Activated naive CD4-positive, alpha-beta T cell treated with anti-CD3 and anti-CD28 coated beads, Interleukin-2, amount 50 U/mL, for 72 hours (primary cell): ENCODE measurements at regions not wholly inside any gene's neighbourhood (a gene's known extent, or its start where the extent isn't known, plus 50 kb on each side); places are given as distances from the start of the nearest gene placed in this dataset.

Experiments
- ATAC-seq, 2 donors: fragments of 150-1000 bp; cut with Tn5 transposase; 2 replicates each; pipeline ENCODE4 v1.10.0; 2021; ENCODE audit warnings: mild to moderate bottlenecking in 2 of 2, moderate library complexity in 2 of 2
- DNase-seq, 2 donors: peaks; one replicate each; pipeline ENCODE4 v3.0.0; 2021 to 2022; ENCODE audit warnings: low spot score in 2 of 2
- H3K27ac Mint-ChIP-seq, 2 donors: one replicate each; pipeline ENCODE4 v1.8.0; 2022; ENCODE audit warnings: mild to moderate bottlenecking in 2 of 2, mixed read lengths in 2 of 2
- H3K36me3 Mint-ChIP-seq, 2 donors: one replicate each; pipeline ENCODE4 v1.8.0; 2022; ENCODE audit warnings: mixed read lengths in 2 of 2
- H3K9me3 Mint-ChIP-seq, 2 donors: one replicate each; pipeline ENCODE4 v1.8.0; 2022; ENCODE audit warnings: mixed read lengths in 2 of 2

DNA sequence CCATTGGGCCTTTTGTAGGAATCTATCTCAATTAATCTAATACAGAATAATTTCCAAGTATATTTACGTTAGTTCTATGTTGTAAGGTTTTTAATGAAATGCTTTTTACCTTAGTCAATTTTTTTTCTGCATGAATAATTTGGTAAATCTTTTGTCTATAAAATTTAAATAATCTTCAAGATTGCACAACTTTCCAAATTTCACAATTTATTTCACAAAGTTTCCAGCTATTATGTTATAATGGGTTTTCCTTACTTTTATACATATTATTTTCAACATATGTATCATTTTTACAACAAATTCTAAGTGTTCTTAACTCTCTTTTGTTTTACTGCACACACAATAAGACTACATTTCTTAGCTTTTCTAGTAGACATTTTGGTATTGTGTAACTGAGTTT is 470.7 kb downstream of the ETV1 start:
- DNase-seq (no peak), ATAC-seq (no peak)
- no peak overlapping the region for H3K27ac Mint-ChIP-seq
- no peaks in the 10 kb centered on the region for H3K9me3 Mint-ChIP-seq
- no peaks in the 10 kb centered on the region for H3K36me3 Mint-ChIP-seq

DNA sequence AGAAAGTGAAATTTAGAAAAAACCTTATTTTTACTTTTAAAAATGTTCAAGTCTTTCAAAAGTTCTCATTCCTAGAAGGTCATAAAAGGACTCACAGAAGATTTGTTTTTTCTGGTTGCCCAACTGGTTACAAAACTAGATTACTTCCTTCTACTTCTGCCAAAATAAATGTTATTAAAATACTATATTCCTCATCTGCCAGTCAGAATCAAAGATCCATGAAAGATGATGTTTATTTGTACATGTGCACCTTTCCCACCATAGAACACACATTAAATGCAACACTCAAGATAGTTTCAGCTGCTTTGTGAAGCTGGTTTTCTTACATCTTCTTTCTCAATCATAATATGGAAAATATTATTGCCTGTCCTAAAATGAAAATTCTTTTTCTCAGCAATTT is 465.4 kb downstream of the ETV1 start:
- H3K27ac Mint-ChIP-seq = no peak overlapping the region
- DNase-seq (no peak), ATAC-seq (no peak)
- H3K36me3 Mint-ChIP-seq = no peaks in the 10 kb centered on the region
- H3K9me3 Mint-ChIP-seq = no peaks in the 10 kb centered on the region

DNA sequence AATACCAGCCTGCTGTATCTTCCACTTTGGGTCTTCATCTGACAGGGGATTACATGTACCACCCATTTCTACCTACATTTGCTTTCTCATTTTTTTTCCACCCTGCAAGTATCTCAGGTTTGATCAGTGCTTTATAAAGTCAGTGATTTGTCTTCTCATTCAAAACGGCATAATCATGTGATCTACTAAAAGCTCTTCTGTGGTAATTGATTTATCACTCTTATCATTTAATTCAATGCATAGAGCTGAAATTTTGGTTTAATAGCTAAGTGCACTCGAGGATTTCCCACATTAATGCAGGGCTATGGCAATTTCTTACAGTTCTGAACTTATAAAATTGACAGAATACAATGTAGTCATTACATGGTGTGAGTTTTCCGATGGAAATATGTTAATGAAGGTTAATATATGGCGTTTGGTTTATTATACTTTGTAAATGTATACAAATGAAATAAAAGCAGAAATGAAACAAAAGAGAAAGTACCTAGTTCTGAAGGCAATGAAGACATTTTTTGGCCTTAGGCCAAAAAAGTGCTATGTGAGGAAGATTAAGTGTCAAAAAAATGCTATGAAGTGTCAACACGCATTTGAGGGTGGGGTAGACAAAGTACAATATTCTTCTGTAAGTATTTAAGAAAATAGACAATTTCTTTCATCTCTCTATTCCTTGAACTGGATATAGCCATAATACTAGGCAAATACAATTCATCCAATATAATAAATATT is 457.3 kb downstream of the ETV1 start:
- no peak overlapping the region for H3K27ac Mint-ChIP-seq
- H3K9me3 Mint-ChIP-seq = no peaks in the 10 kb centered on the region
- no peaks in the 10 kb centered on the region for H3K36me3 Mint-ChIP-seq
- DNase-seq = no peak
- no peak for ATAC-seq

DNA sequence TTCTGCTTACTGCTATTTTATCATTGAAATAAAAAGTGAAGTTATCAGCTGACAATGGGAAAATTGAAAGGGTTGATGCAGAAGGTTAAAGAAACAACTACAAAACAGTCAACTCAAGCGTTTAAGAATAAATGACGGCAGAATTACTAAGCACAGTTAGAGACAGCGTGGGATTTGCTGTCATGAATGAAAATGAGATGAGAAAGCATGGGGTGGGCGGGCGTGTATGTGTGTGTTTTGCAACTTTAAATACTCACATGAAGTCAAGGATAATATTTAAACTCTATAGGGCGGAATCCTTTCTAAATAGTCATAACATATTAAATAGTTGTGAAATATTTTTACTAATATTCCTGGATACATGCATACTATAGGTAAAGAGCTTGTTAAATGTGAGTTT is 450.8 kb downstream of the ETV1 start:
- ATAC-seq (no peak), DNase-seq (no peak)
- Mint-ChIP-seq H3K9me3 (peaks cover 0 to 8% of the 10 kb centered on the region in 2 donors), H3K27ac (no peak overlapping the region), H3K36me3 (no peaks in the 10 kb centered on the region)

DNA sequence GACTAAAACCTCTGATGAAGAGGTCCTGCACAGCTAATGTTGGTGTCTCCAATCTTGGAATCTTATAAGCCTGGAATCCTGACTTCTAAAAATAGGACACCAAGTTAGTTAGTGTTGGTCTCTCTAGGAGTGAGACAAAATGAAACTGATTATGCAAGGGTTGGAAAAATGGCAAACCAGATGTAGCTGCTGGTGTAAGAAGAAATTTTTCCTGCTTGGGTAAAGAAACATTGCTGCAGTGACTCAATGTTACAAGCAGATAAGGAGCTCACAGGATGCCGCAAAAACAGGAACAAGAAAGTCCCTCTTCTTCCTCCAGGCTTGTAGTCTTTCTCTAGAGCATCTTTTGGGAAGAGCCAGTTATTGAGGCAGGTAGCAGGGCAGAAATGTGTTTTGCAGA is 449.0 kb downstream of the ETV1 start:
- DNase-seq (no peak), ATAC-seq (no peak)
- no peaks in the 10 kb centered on the region for H3K36me3 Mint-ChIP-seq
- H3K9me3 Mint-ChIP-seq = peaks cover 0 to 8% of the 10 kb centered on the region in 2 donors
- H3K27ac Mint-ChIP-seq = no peak overlapping the region

DNA sequence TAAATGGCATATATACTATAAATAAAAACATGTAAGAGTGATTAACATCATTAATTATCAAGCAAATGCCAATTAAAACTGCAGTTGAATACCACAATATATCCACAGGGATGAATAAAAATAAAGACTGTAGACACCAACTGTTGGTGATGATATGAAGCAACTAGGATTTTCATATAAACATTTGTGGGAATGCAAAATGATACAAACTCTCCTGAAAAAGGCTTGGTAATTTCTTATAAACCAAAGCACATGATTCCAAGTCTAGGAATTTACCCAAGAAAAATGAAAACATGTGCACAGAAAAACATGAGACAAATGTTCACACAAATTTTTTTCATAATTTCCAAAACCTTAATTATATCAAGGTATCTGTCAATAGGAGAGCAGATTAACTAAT is 448.1 kb downstream of the ETV1 start:
- Mint-ChIP-seq H3K27ac (no peak overlapping the region), H3K36me3 (no peaks in the 10 kb centered on the region), H3K9me3 (peaks cover 0 to 8% of the 10 kb centered on the region in 2 donors)
- ATAC-seq = no peak
- no peak for DNase-seq

DNA sequence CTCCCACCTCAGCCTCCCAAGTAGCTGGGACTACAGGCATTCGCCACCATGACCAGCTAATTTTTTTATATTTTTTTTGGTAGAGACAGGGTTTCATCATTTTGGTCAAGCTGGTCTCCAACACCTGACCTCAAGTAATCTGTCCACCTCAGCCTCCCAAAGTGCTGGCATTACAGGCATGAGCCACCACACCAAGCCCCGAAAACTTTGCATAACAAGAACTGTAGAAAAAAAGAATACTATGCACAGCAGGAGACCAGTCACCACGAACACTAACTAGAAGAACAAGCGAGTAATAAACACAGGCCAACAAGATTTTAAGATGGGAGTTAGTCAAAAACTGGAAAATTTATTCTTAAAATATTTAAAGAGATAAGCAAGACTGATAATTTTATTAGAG is 447.0 kb downstream of the ETV1 start:
- Mint-ChIP-seq H3K36me3 (no peaks in the 10 kb centered on the region), H3K9me3 (peaks cover 0 to 8% of the 10 kb centered on the region in 2 donors), H3K27ac (no peak overlapping the region)
- ATAC-seq = no peak
- no peak for DNase-seq

DNA sequence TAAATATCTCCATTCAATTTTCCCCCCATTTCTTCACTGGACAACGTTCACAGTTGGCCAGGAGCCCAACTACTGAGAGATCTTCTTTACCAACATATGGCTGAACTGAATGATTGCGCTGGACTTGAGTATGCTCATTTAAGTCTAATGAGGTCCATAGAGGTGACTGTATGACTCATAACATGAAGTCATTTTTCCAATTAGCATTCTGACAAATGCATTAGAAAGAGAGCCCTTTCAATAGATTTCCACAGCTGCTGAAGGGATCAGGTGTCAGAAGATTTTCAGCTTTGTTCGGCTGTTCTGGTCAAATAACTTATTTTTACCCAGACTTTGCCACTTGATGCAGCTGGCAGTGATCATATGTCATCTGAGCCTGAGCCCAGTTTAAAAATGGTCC is 438.0 kb downstream of the ETV1 start:
- ATAC-seq = no peak
- Mint-ChIP-seq H3K27ac (no peak overlapping the region), H3K36me3 (no peaks in the 10 kb centered on the region), H3K9me3 (peaks cover 6 to 7% of the 10 kb centered on the region in 2 donors)
- no peak for DNase-seq

DNA sequence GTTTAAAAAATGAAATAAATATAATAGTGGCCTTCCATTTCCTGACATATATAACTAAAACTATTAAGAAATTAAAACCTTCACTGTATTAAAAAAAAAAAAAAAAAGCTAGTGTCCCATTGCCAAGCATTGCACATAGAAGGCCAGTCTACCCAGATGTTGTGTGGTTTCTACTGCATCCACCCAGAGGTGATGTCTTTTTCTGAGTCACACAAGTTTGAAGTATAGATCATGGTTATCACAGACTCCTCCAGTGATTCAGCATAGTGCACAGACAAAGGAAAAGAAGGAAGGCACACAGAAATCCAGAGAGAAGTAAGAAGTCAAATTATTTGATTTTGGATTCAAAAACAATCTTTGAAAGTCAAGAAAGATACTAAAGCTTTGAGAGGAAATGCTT is 429.0 kb downstream of the ETV1 start:
- ATAC-seq = no peak

DNA sequence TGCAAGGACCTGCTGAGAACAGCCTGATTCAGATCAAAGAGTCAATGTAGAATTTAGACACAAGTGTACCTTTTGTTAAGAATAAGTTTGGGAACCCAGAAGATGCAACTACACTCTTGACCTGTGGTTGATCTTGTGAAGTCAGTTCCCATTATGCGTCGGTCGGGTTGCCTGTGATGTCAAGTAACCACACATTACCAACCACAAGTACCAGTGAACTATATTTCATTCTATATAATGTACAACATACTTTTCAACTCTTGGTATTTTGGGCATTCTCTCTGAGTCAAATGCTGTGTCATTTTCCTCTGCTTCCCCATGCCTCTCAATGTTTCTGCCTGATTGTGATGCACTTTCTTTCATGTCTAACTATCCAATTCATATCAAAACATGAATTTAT is 426.2 kb downstream of the ETV1 start:
- no peak overlapping the region for H3K27ac Mint-ChIP-seq
- ATAC-seq = no peak

More for the DNA sequence above, 429.0 kb downstream of the ETV1 start:
- H3K36me3 Mint-ChIP-seq = no peaks in the 10 kb centered on the region
- H3K9me3 Mint-ChIP-seq = peaks cover 10 to 11% of the 10 kb centered on the region in 2 donors
- H3K27ac Mint-ChIP-seq = no peak overlapping the region
- no peak for DNase-seq

DNA sequence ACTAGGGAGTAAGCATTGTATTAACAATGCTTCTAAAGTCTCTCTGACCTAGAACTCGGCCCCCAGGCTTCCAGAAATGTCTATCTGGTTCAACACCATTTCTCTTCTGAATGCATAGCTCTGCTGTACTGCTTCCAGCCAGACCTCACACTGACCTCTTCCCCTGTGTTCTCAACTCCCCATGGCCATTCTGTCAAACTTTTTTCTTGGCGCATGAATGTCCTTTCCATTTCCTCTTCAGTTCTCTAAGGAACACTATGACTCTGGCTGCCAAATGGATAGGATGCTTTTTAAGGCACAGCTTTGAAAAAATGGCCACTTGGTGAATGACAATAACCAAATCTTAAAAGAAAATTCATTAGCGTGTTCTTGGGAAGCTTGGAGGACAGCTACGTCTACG is 425.8 kb downstream of the ETV1 start:
- H3K27ac Mint-ChIP-seq = no peak overlapping the region
- ATAC-seq = no peak
- no peak for DNase-seq
- H3K36me3 Mint-ChIP-seq = no peaks in the 10 kb centered on the region
- H3K9me3 Mint-ChIP-seq = peaks cover 10 to 11% of the 10 kb centered on the region in 2 donors

More for the DNA sequence above, 426.2 kb downstream of the ETV1 start:
- Mint-ChIP-seq H3K36me3 (no peaks in the 10 kb centered on the region), H3K9me3 (peaks cover 10 to 11% of the 10 kb centered on the region in 2 donors)
- no peak for DNase-seq

DNA sequence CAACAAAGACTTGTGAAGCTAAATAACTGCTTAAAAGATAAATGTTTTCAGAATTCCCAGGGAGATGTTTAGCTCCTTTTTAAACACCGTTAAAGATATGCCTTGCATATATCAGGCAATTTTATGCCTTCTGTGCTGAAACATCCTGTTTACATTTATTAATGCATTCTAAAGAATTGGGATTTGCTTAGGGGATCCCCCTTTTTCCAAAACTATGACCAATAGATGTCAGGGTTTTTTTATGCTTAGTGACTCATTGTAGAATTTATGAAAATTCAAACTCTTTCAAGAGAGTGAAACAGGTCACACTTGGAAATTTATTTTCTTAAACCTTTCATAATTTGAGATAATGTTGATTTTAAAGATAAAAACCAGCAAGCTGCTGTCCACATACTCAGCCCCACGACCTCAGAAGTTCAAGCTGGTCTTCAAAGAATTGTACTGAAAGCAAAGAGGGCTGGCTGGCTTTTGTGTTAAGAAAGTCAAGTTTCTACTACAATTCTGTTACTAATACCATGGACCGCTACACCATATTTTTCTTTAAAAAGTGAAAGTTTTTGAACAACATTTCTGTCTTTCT is 411.8 kb downstream of the ETV1 start:
- no peaks in the 10 kb centered on the region for H3K36me3 Mint-ChIP-seq
- no peak overlapping the region for H3K27ac Mint-ChIP-seq
- H3K9me3 Mint-ChIP-seq = peaks cover 0 to 4% of the 10 kb centered on the region in 2 donors
- ATAC-seq = no peak
- DNase-seq = no peak

DNA sequence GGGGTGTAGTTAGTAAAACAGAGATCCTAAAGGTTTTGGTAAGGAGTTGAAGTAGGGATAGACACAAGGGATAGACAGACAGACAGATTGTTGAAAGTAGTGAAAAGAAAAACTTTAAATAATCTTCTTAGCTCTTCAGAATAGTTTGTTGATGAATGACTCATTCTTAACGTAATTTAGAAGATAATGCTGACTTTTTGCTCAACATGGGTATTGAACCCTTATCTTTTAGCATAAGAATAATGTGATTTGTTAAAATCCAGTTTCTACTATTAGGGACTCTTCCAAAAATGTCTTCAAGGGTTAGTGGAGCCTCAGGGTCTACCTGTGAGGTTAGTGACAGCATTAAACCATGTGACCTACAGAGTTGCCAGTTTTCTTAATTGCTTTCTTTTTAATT is 411.2 kb downstream of the ETV1 start:
- peaks cover 0 to 4% of the 10 kb centered on the region in 2 donors for H3K9me3 Mint-ChIP-seq
- no peaks in the 10 kb centered on the region for H3K36me3 Mint-ChIP-seq
- ATAC-seq (no peak), DNase-seq (no peak)
- H3K27ac Mint-ChIP-seq = no peak overlapping the region

DNA sequence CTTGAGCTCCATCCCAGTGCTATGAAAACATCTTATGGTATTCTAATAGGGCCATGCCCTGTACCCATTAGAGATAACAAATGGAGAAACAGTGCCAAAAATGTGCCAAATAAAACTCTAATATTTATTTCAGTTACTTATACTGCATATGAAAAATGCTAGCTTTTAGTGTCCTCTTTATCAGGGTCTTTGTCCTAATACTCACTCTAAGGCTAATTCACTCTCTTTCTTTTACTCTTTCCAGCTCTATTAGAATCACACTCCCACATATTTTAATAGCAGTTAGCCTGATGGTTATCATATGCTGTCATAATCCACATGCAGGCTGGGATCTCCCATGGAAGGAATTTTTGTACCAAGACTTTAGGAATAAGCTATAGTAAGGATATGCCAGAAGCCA is 408.4 kb downstream of the ETV1 start:
- H3K36me3 Mint-ChIP-seq = no peaks in the 10 kb centered on the region
- H3K9me3 Mint-ChIP-seq = no peaks in the 10 kb centered on the region
- no peak overlapping the region for H3K27ac Mint-ChIP-seq
- ATAC-seq = no peak
- no peak for DNase-seq

DNA sequence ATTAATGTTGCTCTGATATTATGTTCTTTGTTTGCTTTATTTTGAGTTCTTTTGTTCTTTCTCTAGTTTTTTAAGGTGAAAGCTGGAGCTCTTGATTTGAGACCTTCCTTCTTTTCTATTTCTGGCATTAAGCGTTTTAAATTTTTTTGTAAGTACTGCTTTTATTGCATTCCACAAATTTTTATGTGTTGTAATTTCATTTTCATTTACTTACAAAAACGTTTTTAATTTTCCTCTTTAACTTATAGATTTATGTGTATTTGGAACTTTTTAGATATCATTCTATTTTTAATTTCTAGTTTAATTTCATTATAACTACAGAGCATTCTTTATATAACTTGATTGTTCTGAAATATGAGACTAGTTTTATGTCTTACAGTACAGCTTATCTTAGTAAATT is 395.6 kb downstream of the ETV1 start:
- H3K36me3 Mint-ChIP-seq = peaks cover 0 to 6% of the 10 kb centered on the region in 2 donors
- no peak for DNase-seq
- no peak overlapping the region for H3K27ac Mint-ChIP-seq
- ATAC-seq = no peak
- H3K9me3 Mint-ChIP-seq = peaks cover 11 to 22% of the 10 kb centered on the region in 2 donors

DNA sequence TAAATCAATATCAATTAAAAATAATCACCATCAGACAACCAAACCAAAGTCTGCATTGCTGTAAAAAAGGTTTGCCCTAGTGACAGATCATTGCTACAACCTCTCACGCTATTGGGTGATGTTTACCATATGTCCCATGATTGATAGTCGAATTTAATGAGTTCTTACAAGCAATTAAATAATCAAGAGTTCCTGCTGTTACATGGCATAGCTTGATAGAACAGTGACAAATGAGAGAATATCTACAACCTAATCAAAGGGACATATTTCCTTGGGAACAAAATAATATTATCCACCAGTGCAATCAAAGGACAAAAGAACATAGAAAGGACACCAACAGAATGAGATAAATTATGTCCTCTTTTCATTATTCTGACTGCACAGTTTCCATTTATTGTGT is 387.4 kb downstream of the ETV1 start:
- DNase-seq (no peak), ATAC-seq (no peak)
- Mint-ChIP-seq H3K36me3 (no peaks in the 10 kb centered on the region), H3K9me3 (peaks cover 0 to 13% of the 10 kb centered on the region in 2 donors), H3K27ac (no peak overlapping the region)

DNA sequence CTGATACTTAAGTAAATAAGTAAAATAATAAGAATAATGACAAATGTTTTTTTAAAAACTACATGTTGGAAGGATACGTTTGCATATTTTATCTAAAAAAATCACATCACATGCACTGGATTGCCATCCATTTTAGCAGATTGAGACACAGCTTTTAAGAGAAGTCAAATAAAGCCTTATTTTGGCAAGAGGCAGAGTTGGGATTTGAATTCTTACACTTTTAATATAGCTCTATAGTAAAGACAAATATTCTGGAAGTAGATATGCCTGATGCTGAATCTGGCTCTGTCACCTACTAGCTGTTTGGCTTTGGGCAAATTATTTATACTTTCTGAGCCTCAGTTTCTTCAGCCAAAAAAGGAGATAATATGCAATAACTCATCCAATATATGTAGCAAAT is 386.4 kb downstream of the ETV1 start:
- Mint-ChIP-seq H3K36me3 (no peaks in the 10 kb centered on the region), H3K27ac (no peak overlapping the region), H3K9me3 (peaks cover 0 to 15% of the 10 kb centered on the region in 2 donors)
- ATAC-seq (no peak), DNase-seq (no peak)

DNA sequence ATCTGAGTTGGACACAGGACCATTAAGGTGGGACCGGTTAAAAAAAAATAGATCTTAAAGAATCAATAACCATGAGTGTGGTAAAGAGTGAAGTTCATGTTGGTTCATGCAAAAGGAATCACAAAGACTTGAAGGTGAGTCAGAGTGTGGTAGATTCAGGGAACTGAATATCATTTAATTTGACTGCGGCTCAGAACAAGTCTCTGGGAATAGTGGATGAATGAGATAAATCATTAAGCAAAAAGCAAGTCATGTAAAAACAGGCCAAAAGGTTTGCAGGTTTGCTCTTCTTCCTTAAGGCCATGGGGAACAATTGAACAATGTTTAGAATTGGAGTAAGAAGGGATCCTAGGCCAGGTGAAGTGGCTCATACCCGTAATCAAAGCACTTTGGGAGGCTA is 385.8 kb downstream of the ETV1 start:
- Mint-ChIP-seq H3K27ac (no peak overlapping the region), H3K36me3 (no peaks in the 10 kb centered on the region), H3K9me3 (peaks cover 0 to 19% of the 10 kb centered on the region in 2 donors)
- no peak for ATAC-seq
- DNase-seq = no peak
